Panc1 (cell line): ENCODE measurements at regions not wholly inside any gene's neighbourhood (a gene's known extent, or its start where the extent isn't known, plus 50 kb on each side); places are given as distances from the start of the nearest gene placed in this dataset.

ENCODE experiments used
- ATAC-seq: fragments of 200-7000 bp; cut with Tn5 transposase; 2 replicates; pipeline ENCODE4 v1.9.1; 2020; ENCODE audit warnings: mild to moderate bottlenecking, moderate library complexity
- BruUV-seq: library from RNA; stranded (reverse); fragments of 400-500 nt; replicated peaks from 2 replicates; lab custom pipeline; 2021; lab: Mats Ljungman, UMichigan
- CTCF ChIA-PET: fragments of 300-600 bp; sonication (Branson Sonifier 250); formaldehyde crosslinking; loops from one replicate; lab custom pipeline; 2022; ENCODE audit warnings: antibody characterized with exemption; lab: Charles Lee
- POLR2A ChIA-PET: fragments of 300-600 bp; sonication (Branson Sonifier 250); formaldehyde crosslinking; loops from one replicate; lab custom pipeline; 2022; ENCODE audit warnings: antibody characterized with exemption; lab: Charles Lee
- DNase-seq: peaks from one replicate; pipeline ENCODE4 v3.0.0-alpha.2; 2010; ENCODE audit warnings: low read depth, low spot score
- H3K27ac ChIP-seq: 2 replicates; pipeline ENCODE4 v1.5.1; 2011; ENCODE audit warnings: mild to moderate bottlenecking, low read length, inconsistent platforms
- H3K27me3 ChIP-seq: fragments of 200-500 bp; sonication (Bioruptor generic); 2 replicates; pipeline ENCODE4 v1.6.0; 2014; ENCODE audit warnings: low read length, inconsistent platforms; ENCODE audit not compliant: control insufficient read depth, insufficient read depth
- H3K36me3 ChIP-seq: fragments of 200-500 bp; sonication (Bioruptor generic); 2 replicates; pipeline ENCODE4 v1.5.1; 2014; ENCODE audit warnings: inconsistent platforms, mild to moderate bottlenecking, low read length, moderate library complexity; ENCODE audit not compliant: control insufficient read depth, insufficient read depth
- H3K4me1 ChIP-seq: 2 replicates; pipeline ENCODE4 v1.5.1; 2011; ENCODE audit warnings: inconsistent platforms, mild to moderate bottlenecking, low read length, moderate library complexity; ENCODE audit not compliant: control insufficient read depth, insufficient read depth
- H3K4me3 ChIP-seq, 2 experiments: 2 replicates each; pipeline ENCODE4 v1.5.1; 2011 to 2012; ENCODE audit warnings: low read depth in 2 of 2, low read length in 2 of 2, mild to moderate bottlenecking in 2 of 2, inconsistent platforms in 1 of 2, moderate library complexity in 1 of 2
- H3K9me3 ChIP-seq: fragments of 200-500 bp; sonication (Bioruptor generic); 2 replicates; pipeline ENCODE4 v1.5.1; 2014; ENCODE audit warnings: low read depth, mild to moderate bottlenecking, inconsistent platforms, low read length, moderate library complexity; ENCODE audit not compliant: control insufficient read depth, insufficient read depth
- POLR2AphosphoS5 ChIP-seq: IDR thresholded peaks from 2 replicates; pipeline ENCODE4 v1.6.1; 2012; ENCODE audit warnings: mild to moderate bottlenecking, low read depth, low read length, moderate library complexity
- REST ChIP-seq, 2 experiments: IDR thresholded peaks; 2 replicates each; pipeline ENCODE4 v1.6.1; 2011 to 2012; ENCODE audit warnings: low read depth in 2 of 2, control low read depth in 1 of 2, low read length in 1 of 2, mild to moderate bottlenecking in 1 of 2, moderate library complexity in 1 of 2; ENCODE audit not compliant: insufficient read depth in 1 of 2
- SIN3A ChIP-seq: IDR thresholded peaks from 2 replicates; pipeline ENCODE4 v1.6.1; 2012; ENCODE audit warnings: low read depth, mild to moderate bottlenecking, low read length, moderate library complexity, borderline replicate concordance; ENCODE audit not compliant: insufficient read depth
- TCF7L2 ChIP-seq: IDR thresholded peaks from 2 replicates; pipeline ENCODE4 v1.6.1; 2011; ENCODE audit warnings: mild to moderate bottlenecking, low read depth, low read length, inconsistent platforms
- in situ Hi-C: cut with HindIII; loops from 2 replicates; pipeline ENCODE4 v1.10.0; 2016; ENCODE audit warnings: low sequenced_read_pairs, low pct_unique_long_range_greater_than_20kb
- intact Hi-C: fragments of 100-400 bp; cut with micrococcal nuclease; formaldehyde crosslinking; loops from one replicate; pipeline ENCODE4 v1.10.0; 2022; ENCODE audit not compliant: unreplicated experiment
- TF ChIP-seq, protein P1 (sequence below): fragments of 450-650 bp; IDR thresholded peaks from 2 replicates; pipeline ENCODE4 v1.5.1; 2017; ENCODE audit warnings: mild to moderate bottlenecking

DNA sequence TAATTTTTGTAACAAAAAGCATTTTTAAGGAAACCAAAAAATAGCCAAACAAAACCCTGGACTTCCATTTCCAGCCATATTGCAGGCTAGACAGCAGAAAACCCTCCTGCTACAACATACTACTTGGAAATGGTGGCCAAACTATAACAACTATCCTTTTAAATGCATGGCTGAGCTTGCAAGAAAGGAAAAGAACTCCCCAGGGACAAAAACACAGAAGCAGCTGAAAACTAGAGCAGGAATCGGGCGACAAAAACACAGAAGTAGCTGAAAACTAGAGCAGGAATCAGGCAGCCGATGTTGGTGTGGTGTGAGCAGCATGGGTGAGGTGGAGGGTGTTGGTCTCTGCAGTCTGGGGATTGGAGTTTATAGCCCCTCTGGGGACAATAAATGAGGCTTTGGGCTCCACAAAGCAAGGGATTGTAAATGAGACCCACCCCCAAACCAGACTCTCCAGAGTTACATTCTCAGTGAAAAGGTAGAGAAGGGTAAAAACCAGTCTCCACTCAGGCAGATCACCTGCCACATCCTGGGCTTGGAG lies 95.2 kb downstream of the C9orf50 start:
- Histone ChIP-seq H3K27ac (no peak overlapping the region), H3K36me3 (no peaks in the 10 kb centered on the region), H3K4me1 (no peaks in the 10 kb centered on the region), H3K27me3 (no peaks in the 10 kb centered on the region), H3K9me3 (no peaks in the 10 kb centered on the region; the same call in 1 of the 2 replicates), H3K4me3 (no peak overlapping the region)
- in situ Hi-C loops, result no loop called here
- ChIA-PET POLR2A (no interaction called here), CTCF (no interaction called here)
- ATAC-seq (no peak), DNase-seq (no peak)
- BruUV-seq, result no TSS peak
- no peak for TF ChIP-seq POLR2AphosphoS5
- no peak for TF ChIP-seq TCF7L2
- TF ChIP-seq REST (IDR thresholded peaks at IDR 0.05; ENCODE audit: insufficient read depth in 1 of 2, low read depth in 2 of 2, low read length in 1 of 2), result no peak
- TF ChIP-seq, protein P1, sequence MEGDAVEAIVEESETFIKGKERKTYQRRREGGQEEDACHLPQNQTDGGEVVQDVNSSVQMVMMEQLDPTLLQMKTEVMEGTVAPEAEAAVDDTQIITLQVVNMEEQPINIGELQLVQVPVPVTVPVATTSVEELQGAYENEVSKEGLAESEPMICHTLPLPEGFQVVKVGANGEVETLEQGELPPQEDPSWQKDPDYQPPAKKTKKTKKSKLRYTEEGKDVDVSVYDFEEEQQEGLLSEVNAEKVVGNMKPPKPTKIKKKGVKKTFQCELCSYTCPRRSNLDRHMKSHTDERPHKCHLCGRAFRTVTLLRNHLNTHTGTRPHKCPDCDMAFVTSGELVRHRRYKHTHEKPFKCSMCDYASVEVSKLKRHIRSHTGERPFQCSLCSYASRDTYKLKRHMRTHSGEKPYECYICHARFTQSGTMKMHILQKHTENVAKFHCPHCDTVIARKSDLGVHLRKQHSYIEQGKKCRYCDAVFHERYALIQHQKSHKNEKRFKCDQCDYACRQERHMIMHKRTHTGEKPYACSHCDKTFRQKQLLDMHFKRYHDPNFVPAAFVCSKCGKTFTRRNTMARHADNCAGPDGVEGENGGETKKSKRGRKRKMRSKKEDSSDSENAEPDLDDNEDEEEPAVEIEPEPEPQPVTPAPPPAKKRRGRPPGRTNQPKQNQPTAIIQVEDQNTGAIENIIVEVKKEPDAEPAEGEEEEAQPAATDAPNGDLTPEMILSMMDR, result no peak
- no peak for TF ChIP-seq SIN3A
- intact Hi-C loops, result no loop called here

GRCh38 chr9:129524582-129525270 lies 96.2 kb downstream of the C9orf50 start:
- in situ Hi-C loops (no loop called here), intact Hi-C loops (no loop called here)
- Histone ChIP-seq H3K36me3 (no peaks in the 10 kb centered on the region), H3K9me3 (no peaks in the 10 kb centered on the region; the same call in 1 of the 2 replicates), H3K27ac (no peak overlapping the region), H3K4me1 (no peaks in the 10 kb centered on the region), H3K4me3 (no peak overlapping the region), H3K27me3 (no peaks in the 10 kb centered on the region)
- BruUV-seq, result no TSS peak
- CTCF ChIA-PET, result no interaction called here
- no peak for ATAC-seq
- POLR2A ChIA-PET, result no interaction called here
- TF ChIP-seq REST (IDR thresholded peaks at IDR 0.05; ENCODE audit: insufficient read depth in 1 of 2, low read depth in 2 of 2, low read length in 1 of 2), result no peak
- TF ChIP-seq, protein P1, result no peak
- no peak for TF ChIP-seq POLR2AphosphoS5
- TF ChIP-seq SIN3A, result no peak
- TF ChIP-seq TCF7L2, result no peak
- DNase-seq, result no peak
